Ovary (tissue), 3 donors: ENCODE measurements at regions not wholly inside any gene's neighbourhood (a gene's known extent, or its start where the extent isn't known, plus 50 kb on each side); places are given as distances from the start of the nearest gene placed in this dataset.

Source experiments
- EP300 ChIP-seq: sonication (generic); formaldehyde crosslinking; IDR thresholded peaks from one replicate; pipeline ENCODE4 v1.6.1; 2017; ENCODE audit warnings: antibody characterized with exemption
- POLR2A ChIP-seq: fragments of 450-650 bp; IDR thresholded peaks from one replicate; pipeline ENCODE4 v1.6.1; 2017; ENCODE audit warnings: antibody characterized with exemption, mild to moderate bottlenecking, moderate library complexity
- TF ChIP-seq, protein P1 (sequence below), 3 donors: fragments of 450-650 bp in 2 of 3; fragments of 200-600 bp in 1 of 3; IDR thresholded peaks; one replicate each; pipeline versions ENCODE4 v1.5.1 to v1.8.0; 2016 to 2022; ENCODE audit warnings: antibody characterized with exemption in 3 of 3, mild to moderate bottlenecking in 1 of 3
- donor health status: DM: no; HTN: no; CAD: no.

DNA sequence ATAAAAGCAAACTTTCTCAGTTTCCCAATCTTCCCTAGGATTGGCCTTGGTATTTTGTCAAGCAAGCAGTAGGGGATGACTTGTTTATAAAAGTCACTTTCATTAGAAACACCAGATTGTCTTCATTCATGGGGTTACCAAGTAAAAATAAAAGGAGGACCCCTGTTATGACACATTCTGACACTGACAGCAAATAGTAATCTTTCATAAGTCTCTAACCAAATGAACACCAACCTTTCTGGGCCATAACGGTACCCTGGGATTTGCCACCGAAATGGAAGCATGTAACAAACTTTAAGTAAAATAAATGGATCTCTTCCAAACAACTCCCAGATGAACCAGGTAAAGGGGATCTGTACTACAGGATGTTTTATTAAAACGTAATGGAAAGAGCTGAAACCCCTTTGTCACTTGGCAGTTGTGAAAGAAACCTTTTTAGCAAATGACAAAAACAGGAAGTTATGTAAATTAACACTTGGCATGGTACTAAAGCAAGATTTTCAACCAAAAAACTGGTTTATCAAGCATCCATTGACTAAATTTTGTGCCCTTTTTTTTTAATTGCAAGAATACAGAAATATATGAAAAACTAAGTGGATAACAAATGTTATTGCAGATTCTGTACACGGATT, 335.6 kb downstream of the RBM26 start:
- TF ChIP-seq, protein P1, sequence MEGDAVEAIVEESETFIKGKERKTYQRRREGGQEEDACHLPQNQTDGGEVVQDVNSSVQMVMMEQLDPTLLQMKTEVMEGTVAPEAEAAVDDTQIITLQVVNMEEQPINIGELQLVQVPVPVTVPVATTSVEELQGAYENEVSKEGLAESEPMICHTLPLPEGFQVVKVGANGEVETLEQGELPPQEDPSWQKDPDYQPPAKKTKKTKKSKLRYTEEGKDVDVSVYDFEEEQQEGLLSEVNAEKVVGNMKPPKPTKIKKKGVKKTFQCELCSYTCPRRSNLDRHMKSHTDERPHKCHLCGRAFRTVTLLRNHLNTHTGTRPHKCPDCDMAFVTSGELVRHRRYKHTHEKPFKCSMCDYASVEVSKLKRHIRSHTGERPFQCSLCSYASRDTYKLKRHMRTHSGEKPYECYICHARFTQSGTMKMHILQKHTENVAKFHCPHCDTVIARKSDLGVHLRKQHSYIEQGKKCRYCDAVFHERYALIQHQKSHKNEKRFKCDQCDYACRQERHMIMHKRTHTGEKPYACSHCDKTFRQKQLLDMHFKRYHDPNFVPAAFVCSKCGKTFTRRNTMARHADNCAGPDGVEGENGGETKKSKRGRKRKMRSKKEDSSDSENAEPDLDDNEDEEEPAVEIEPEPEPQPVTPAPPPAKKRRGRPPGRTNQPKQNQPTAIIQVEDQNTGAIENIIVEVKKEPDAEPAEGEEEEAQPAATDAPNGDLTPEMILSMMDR (IDR thresholded peaks at IDR 0.05), result no peak
- TF ChIP-seq POLR2A (no peak), EP300 (no peak)
